DND-41 (cell line): ENCODE measurements at regions not wholly inside any gene's neighbourhood (a gene's known extent, or its start where the extent isn't known, plus 50 kb on each side); places are given as distances from the start of the nearest gene placed in this dataset.

ENCODE experiments used
- ATAC-seq: fragments of 200-7000 bp; cut with Tn5 transposase; 3 replicates; pipeline ENCODE4 v1.9.1; 2021; ENCODE audit warnings: low read depth; ENCODE audit not compliant: insufficient read depth
- DNase-seq: peaks from one replicate; pipeline ENCODE4 v3.0.0-alpha.2; 2020
- H2AFZ ChIP-seq: 2 replicates; pipeline ENCODE4 v1.6.0; 2012; ENCODE audit warnings: low read depth, low read length
- H3K27ac ChIP-seq: 2 replicates; pipeline ENCODE4 v1.5.1; 2012; ENCODE audit warnings: low read length, inconsistent platforms
- H3K27me3 ChIP-seq: fragments of 200-600 bp; sonication (generic); 2 replicates; pipeline ENCODE4 v1.6.0; 2012; ENCODE audit warnings: low read length, mild to moderate bottlenecking, inconsistent platforms; ENCODE audit not compliant: insufficient read depth, poor library complexity
- H3K36me3 ChIP-seq: 2 replicates; pipeline ENCODE4 v1.5.1; 2012; ENCODE audit warnings: low read length, inconsistent platforms; ENCODE audit not compliant: insufficient read depth
- H3K4me1 ChIP-seq: 2 replicates; pipeline ENCODE4 v1.5.1; 2012; ENCODE audit warnings: mild to moderate bottlenecking, low read length; ENCODE audit not compliant: insufficient read depth
- H3K4me2 ChIP-seq: 2 replicates; pipeline ENCODE4 v1.6.0; 2012; ENCODE audit warnings: mild to moderate bottlenecking, moderate library complexity, low read length, inconsistent platforms; ENCODE audit not compliant: insufficient read depth
- H3K4me3 ChIP-seq, 2 experiments: fragments of 200-600 bp in 1 of 2; shearing (Covaris generic) in 1 of 2; 2 replicates each; pipeline ENCODE4 v1.5.1; 2012 to 2016; ENCODE audit warnings: inconsistent platforms in 2 of 2, low read length in 2 of 2, mild to moderate bottlenecking in 2 of 2, low read depth in 1 of 2, moderate library complexity in 1 of 2
- H3K79me2 ChIP-seq: 2 replicates; pipeline ENCODE4 v1.6.0; 2012; ENCODE audit warnings: low read length, inconsistent platforms; ENCODE audit not compliant: insufficient read depth
- H3K9ac ChIP-seq: 2 replicates; pipeline ENCODE4 v1.6.0; 2012; ENCODE audit warnings: low read depth, mild to moderate bottlenecking, inconsistent platforms, low read length, moderate library complexity
- H3K9me3 ChIP-seq: 2 replicates; pipeline ENCODE4 v1.5.1; 2012; ENCODE audit warnings: low read length, moderate library complexity, mild to moderate bottlenecking, inconsistent platforms; ENCODE audit not compliant: insufficient read depth, severe bottlenecking
- H4K20me1 ChIP-seq: 2 replicates; pipeline ENCODE4 v1.6.0; 2012; ENCODE audit warnings: low read length; ENCODE audit not compliant: insufficient read depth
- CTCF ChIP-seq: IDR thresholded peaks from 2 replicates; pipeline ENCODE4 v1.5.1; 2012; ENCODE audit warnings: borderline replicate concordance, low read length, moderate library complexity, mild to moderate bottlenecking; ENCODE audit not compliant: poor library complexity, severe bottlenecking; ENCODE audit errors: extremely low read depth
- EZH2 ChIP-seq: IDR thresholded peaks from 3 replicates; pipeline ENCODE4 v1.6.1; 2012; ENCODE audit warnings: borderline replicate concordance, low read depth, mild to moderate bottlenecking, moderate library complexity, low read length, inconsistent platforms; ENCODE audit not compliant: severe bottlenecking

GRCh38 chrX:784829-785228 lies 154.2 kb downstream of the SHOX start:
- Histone ChIP-seq H3K9me3 (no peaks in the 10 kb centered on the region), H3K36me3 (no peaks in the 10 kb centered on the region), H3K79me2 (no peaks in the 10 kb centered on the region), H3K4me2 (no peak overlapping the region), H3K4me3 (no peak overlapping the region), H4K20me1 (no peaks in the 10 kb centered on the region), H2AFZ (no peak overlapping the region), H3K27ac (no peak overlapping the region), H3K9ac (no peak overlapping the region), H3K4me1 (no peaks in the 10 kb centered on the region), H3K27me3 (no peaks in the 10 kb centered on the region)
- no peak for TF ChIP-seq CTCF
- TF ChIP-seq EZH2, result no peak
- ATAC-seq (no peak), DNase-seq (no peak)

GRCh38 chrX:781224-782204 lies 150.9 kb downstream of the SHOX start:
- Histone ChIP-seq H3K9me3 (no peaks in the 10 kb centered on the region), H3K9ac (no peak overlapping the region), H3K79me2 (no peaks in the 10 kb centered on the region), H3K4me2 (no peak overlapping the region), H3K36me3 (no peaks in the 10 kb centered on the region), H3K4me1 (no peaks in the 10 kb centered on the region), H2AFZ (no peak overlapping the region), H3K27me3 (no peaks in the 10 kb centered on the region), H3K4me3 (no peak overlapping the region), H4K20me1 (no peaks in the 10 kb centered on the region), H3K27ac (no peak overlapping the region)
- ATAC-seq (no peak), DNase-seq (no peak)
- no peak for TF ChIP-seq EZH2
- no peak for TF ChIP-seq CTCF

- no peak overlapping the region for H3K4me3 ChIP-seq
- H3K4me2 ChIP-seq, result no peak overlapping the region
- DNase-seq, result no peak
- TF ChIP-seq EZH2 (no peak), CTCF (no peak)
- no peaks in the 10 kb centered on the region for H3K36me3 ChIP-seq
- no peaks in the 10 kb centered on the region for H3K9me3 ChIP-seq
- H3K79me2 ChIP-seq, result no peaks in the 10 kb centered on the region
- no peaks in the 10 kb centered on the region for H3K4me1 ChIP-seq
- no peak for ATAC-seq
- H3K9ac ChIP-seq, result no peak overlapping the region
- no peak overlapping the region for H2AFZ ChIP-seq
- no peaks in the 10 kb centered on the region for H4K20me1 ChIP-seq
- no peak overlapping the region for H3K27ac ChIP-seq
- no peaks in the 10 kb centered on the region for H3K27me3 ChIP-seq
Observed at GRCh38 chrX:776529-777230, 146.1 kb downstream of the SHOX start.
